GM12878 (cell line): ENCODE measurements at regions not wholly inside any gene's neighbourhood (a gene's known extent, or its start where the extent isn't known, plus 50 kb on each side); places are given as distances from the start of the nearest gene placed in this dataset.

ENCODE experiments used
- ATAC-seq: fragments of 200-7000 bp; cut with Tn5 transposase; 3 replicates; pipeline ENCODE4 v1.9.1; 2020; ENCODE audit warnings: mild to moderate bottlenecking, moderate library complexity
- BruUV-seq: library from RNA; stranded (reverse); fragments of 400-500 nt; replicated peaks from 2 replicates; lab custom pipeline; 2021; lab: Mats Ljungman, UMichigan
- CTCF ChIA-PET: fragments of 300-600 bp; sonication (Branson Sonifier 250); formaldehyde crosslinking; extraction: SDS; loops from one replicate; lab custom pipeline; 2021; ENCODE audit warnings: inconsistent platforms; lab: Yijun Ruan, JAX
- POLR2A ChIA-PET: fragments of 350-600 bp; formaldehyde crosslinking; extraction: SDS; loops from one replicate; lab custom pipeline; 2021; ENCODE audit warnings: inconsistent platforms; lab: Charles Lee
- RAD21 ChIA-PET: fragments of 300-600 bp; sonication (Branson Sonifier 250); formaldehyde crosslinking; loops from one replicate; lab custom pipeline; 2023; ENCODE audit warnings: antibody characterized with exemption; ENCODE audit not compliant: unreplicated experiment; lab: Charles Lee
- SMC1A ChIA-PET: fragments of 300-600 bp; sonication (Branson Sonifier 250); formaldehyde crosslinking; loops from one replicate; lab custom pipeline; 2023; ENCODE audit not compliant: unreplicated experiment, uncharacterized antibody; lab: Charles Lee
- DNase-seq: peaks from one replicate; pipeline ENCODE4 v3.0.0-alpha.2; 2011; ENCODE audit warnings: low read depth, low spot score
- FAIRE-seq: peaks from 3 replicates; lab custom pipeline; 2011; peaks lifted over from hg19 to GRCh38; lab: Jason Lieb, UNC
- H2AFZ ChIP-seq: 2 replicates; pipeline ENCODE4 v1.6.0; 2011; ENCODE audit warnings: low read depth, low read length, control low read depth; ENCODE audit not compliant: control insufficient read depth
- H3K27ac ChIP-seq: 2 replicates; pipeline ENCODE4 v1.5.1; 2011; ENCODE audit warnings: control low read depth; ENCODE audit not compliant: control insufficient read depth, insufficient read depth
- H3K27me3 ChIP-seq, 2 experiments: replicated peaks in 1 of 2; 2 replicates each; pipeline versions ENCODE4 v1.6.0 to v1.6.1; 2011; ENCODE audit warnings: low read length in 1 of 2; ENCODE audit not compliant: control insufficient read depth in 2 of 2, insufficient read depth in 2 of 2
- H3K36me3 ChIP-seq, 2 experiments: 2 replicates each; pipeline ENCODE4 v1.5.1; 2011; ENCODE audit warnings: low read length in 1 of 2; ENCODE audit not compliant: control insufficient read depth in 2 of 2, insufficient read depth in 2 of 2
- H3K4me1 ChIP-seq: 2 replicates; pipeline ENCODE4 v1.6.1; 2011; ENCODE audit warnings: mild to moderate bottlenecking, low read length, moderate library complexity, mixed read lengths; ENCODE audit not compliant: control insufficient read depth, insufficient read depth
- H3K4me2 ChIP-seq: 2 replicates; pipeline ENCODE4 v1.6.0; 2011; ENCODE audit warnings: control low read depth; ENCODE audit not compliant: control insufficient read depth, insufficient read depth
- H3K4me3 ChIP-seq: fragments of 200-600 bp; sonication (generic); 2 replicates; pipeline ENCODE4 v1.5.1; 2016
- H3K79me2 ChIP-seq: 2 replicates; pipeline ENCODE4 v1.6.0; 2011; ENCODE audit warnings: low read length; ENCODE audit not compliant: control insufficient read depth, insufficient read depth
- H3K9ac ChIP-seq: 2 replicates; pipeline ENCODE4 v1.8.0; 2011; ENCODE audit warnings: low read length, control low read depth, mixed read lengths; ENCODE audit not compliant: control insufficient read depth, insufficient read depth
- H3K9me3 ChIP-seq: replicated peaks from 3 replicates; pipeline ENCODE4 v1.5.1; 2011; ENCODE audit warnings: mild to moderate bottlenecking, low read length; ENCODE audit not compliant: control insufficient read depth, insufficient read depth
- H4K20me1 ChIP-seq: 2 replicates; pipeline ENCODE4 v1.6.0; 2011; ENCODE audit not compliant: control insufficient read depth, insufficient read depth
- CBX3 ChIP-seq: fragments of 200-600 bp; sonication (generic); IDR thresholded peaks from 2 replicates; pipeline ENCODE4 v1.6.1; 2016; ENCODE audit warnings: low read depth, borderline replicate concordance
- CEBPZ ChIP-seq: fragments of 150-350 bp; IDR thresholded peaks from 2 replicates; pipeline ENCODE4 v1.6.1; 2016; ENCODE audit warnings: low read depth, low read length
- FOS ChIP-seq: IDR thresholded peaks from 3 replicates; pipeline ENCODE4 v1.6.1; 2011; ENCODE audit warnings: borderline replicate concordance; ENCODE audit not compliant: insufficient read length; ENCODE audit errors: extremely low read depth
- GABPA ChIP-seq: IDR thresholded peaks from 2 replicates; pipeline ENCODE4 v1.6.1; 2014; ENCODE audit warnings: antibody characterized with exemption, low read depth, mild to moderate bottlenecking, inconsistent platforms
- MEF2B ChIP-seq: fragments of 450-650 bp; IDR thresholded peaks from 2 replicates; pipeline ENCODE4 v1.6.1; 2018; ENCODE audit warnings: mild to moderate bottlenecking, moderate library complexity; ENCODE audit not compliant: partially characterized antibody, poor library complexity, severe bottlenecking
- PRDM15 ChIP-seq: fragments of 450-650 bp; formaldehyde crosslinking; IDR thresholded peaks from 2 replicates; pipeline ENCODE4 v1.4.0; 2020; ENCODE audit warnings: mild to moderate bottlenecking, moderate library complexity
- RELA ChIP-seq: fragments of 450-650 bp; IDR thresholded peaks from 2 replicates; pipeline ENCODE4 v1.8.0; 2014; ENCODE audit warnings: borderline replicate concordance; ENCODE audit not compliant: partially characterized antibody
- RELB ChIP-seq: fragments of 450-650 bp; IDR thresholded peaks from 2 replicates; pipeline ENCODE4 v1.6.1; 2017; ENCODE audit warnings: low read depth, mild to moderate bottlenecking, moderate library complexity
- WRNIP1 ChIP-seq: IDR thresholded peaks from 2 replicates; pipeline ENCODE4 v1.6.1; 2011; ENCODE audit warnings: low read depth, low read length, improper control_type of control experiment, borderline replicate concordance
- ZNF274 ChIP-seq: IDR thresholded peaks from one replicate; pipeline ENCODE4 v1.8.0; 2011; ENCODE audit not compliant: insufficient read length, insufficient read depth
- ZNF622 ChIP-seq: fragments of 450-650 bp; IDR thresholded peaks from 2 replicates; pipeline ENCODE4 v1.6.1; 2017; ENCODE audit warnings: mild to moderate bottlenecking, inconsistent platforms
- WGBS: methylation state at CpG from one replicate; pipeline ENCODE4 v1.1.6; 2016; ENCODE audit warnings: low lambda C conversion rate; ENCODE audit not compliant: insufficient replicate concordance, insufficient coverage; ENCODE audit errors: missing lambda C conversion rate; 5-methylcytosine and 5-hydroxymethylcytosine counted together
- in situ Hi-C: fragments of 300-500 bp; cut with MboI; formaldehyde crosslinking; loops from 9 replicates; pipeline ENCODE4 v1.14.3; 2018; ENCODE audit warnings: mixed read lengths
- intact Hi-C: fragments of 100-400 bp; cut with micrococcal nuclease; formaldehyde crosslinking; loops from one replicate; pipeline ENCODE4 v1.14.2; 2022; ENCODE audit not compliant: unreplicated experiment

GRCh38 chr10:30560326-30560725 is 69.2 kb downstream of the LYZL2 start:
- POLR2A ChIA-PET = interaction anchor here (0.6 kb wide), 1 partner anchor 178 kb away, joined by 7 read pairs; no protein-coding TSS in a partner anchor
- Histone ChIP-seq H4K20me1 (no peaks in the 10 kb centered on the region), H3K79me2 (no peaks in the 10 kb centered on the region), H3K4me1 (no peaks in the 10 kb centered on the region), H3K9ac (no peak overlapping the region), H3K27ac (no peak overlapping the region), H2AFZ (no peak overlapping the region), H3K4me3 (no peak overlapping the region), H3K4me2 (no peak overlapping the region), H3K9me3 (no peaks in the 10 kb centered on the region), H3K36me3 (no peaks in the 10 kb centered on the region), H3K27me3 (no peaks in the 10 kb centered on the region; a peak in 1 of 4 replicates)
- no peak for FAIRE-seq
- CTCF ChIA-PET = interaction anchor here (1.4 to 2.0 kb wide), 2 partner anchors 15 to 21 kb away, joined by 4 to 12 read pairs; no protein-coding TSS in a partner anchor
- no TSS peak for BruUV-seq
- in situ Hi-C loops (no loop called here), intact Hi-C loops (no loop called here)
- RAD21 ChIA-PET = no interaction called here
- no peak for ATAC-seq
- SMC1A ChIA-PET = no interaction called here
- 19% methylated on average over 2 of the region's 2 CpGs for WGBS
- no peak for DNase-seq
- TF ChIP-seq MEF2B (no peak), ZNF274 (no peak), GABPA (no peak), RELA (no peak), RELB (no peak), CEBPZ (no peak), FOS (no peak), WRNIP1 (no peak), PRDM15 (CRISPR knock-in tag) (no peak), ZNF622 (no peak), CBX3 (no peak)
